ENCODE measurements at regions not wholly inside any gene's neighbourhood (a gene's known extent, or its start where the extent isn't known, plus 50 kb on each side); places are given as distances from the start of the nearest gene placed in this dataset.

- Histone ChIP-seq H3K27ac (no peak overlapping the region), H3K9me3 (no peaks in the 10 kb centered on the region), H3K4me3 (no peak overlapping the region), H3K4me1 (no peaks in the 10 kb centered on the region), H3K36me3 (no peaks in the 10 kb centered on the region), H3K27me3 (no peaks in the 10 kb centered on the region)
- intact Hi-C loops (cut with DNase I) = loop anchor here in 1 of 2 donors (10.0 kb wide), 1 partner anchor 985 kb away; no protein-coding TSS in a partner anchor
- DNase-seq = no peak
- TF ChIP-seq CTCF (IDR thresholded peaks at IDR 0.05) = no peak
- TF ChIP-seq POLR2A (IDR thresholded peaks at IDR 0.05) = no peak
- WGBS (ENCODE audit: insufficient coverage, low coverage, low lambda C conversion rate, missing lambda C conversion rate) = 62% methylated on average over 5 of the region's 9 CpGs
- no peak for ATAC-seq
These were observed 139.5 kb downstream of the TEX29 start for GRCh38 chr13:111459803-111460547.

GRCh38 chr13:111460548-111461444 is 140.4 kb downstream of the TEX29 start:
- intact Hi-C loops (cut with DNase I) = loop anchor here in 1 of 2 donors (10.0 kb wide), 1 partner anchor 984 kb away; no protein-coding TSS in a partner anchor
- TF ChIP-seq CTCF (IDR thresholded peaks at IDR 0.05) = peak; percentile 11 to 47 (median 28)
- no peak for TF ChIP-seq POLR2A (IDR thresholded peaks at IDR 0.05)
- Histone ChIP-seq H3K4me3 (no peak overlapping the region), H3K4me1 (no peaks in the 10 kb centered on the region), H3K27ac (no peak overlapping the region), H3K36me3 (no peaks in the 10 kb centered on the region), H3K9me3 (no peaks in the 10 kb centered on the region), H3K27me3 (no peaks in the 10 kb centered on the region)
- WGBS (ENCODE audit: insufficient coverage, low coverage, low lambda C conversion rate, missing lambda C conversion rate) = 39% methylated on average over 16 of the region's 22 CpGs
- ATAC-seq (peak; percentile 59 to 84 (median 69)), DNase-seq (no peak)

DNA sequence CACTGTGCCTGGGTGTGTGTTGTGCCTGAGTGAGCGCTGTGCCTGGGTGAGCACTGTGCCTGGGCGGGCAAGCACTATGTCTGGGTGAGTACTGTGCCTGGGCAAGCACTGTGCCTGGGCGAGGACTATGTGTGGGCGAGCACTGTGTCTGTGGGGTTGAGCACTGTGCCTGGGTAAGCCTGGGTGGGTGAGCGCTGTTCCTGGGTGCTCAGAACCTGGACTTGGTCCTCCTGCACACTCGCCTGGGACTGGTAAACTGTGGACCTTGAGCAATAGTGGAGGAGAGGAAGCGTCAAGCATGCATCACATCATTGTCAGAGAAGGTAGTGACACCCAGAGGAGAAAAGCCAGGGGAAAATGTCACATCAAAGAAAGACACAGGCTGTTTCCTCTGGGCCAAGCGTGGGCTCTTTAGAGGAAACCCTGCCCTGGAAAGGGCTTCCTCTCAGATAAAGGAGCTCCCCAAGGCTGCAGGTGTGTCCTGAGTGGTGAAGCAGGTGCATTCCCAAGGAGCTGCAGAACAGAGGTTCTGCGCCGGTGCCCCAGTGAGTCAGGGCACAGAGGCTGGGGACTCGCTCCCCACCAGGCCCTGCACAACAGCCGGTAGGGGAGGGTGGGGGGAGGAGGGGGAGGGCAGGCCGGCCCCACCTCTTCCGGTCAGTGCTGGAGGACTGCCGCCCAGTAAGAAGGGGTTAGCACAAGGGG is 141.2 kb downstream of the TEX29 start:
- peak in 1 of 4 donors; percentile 16 for ATAC-seq

More for the DNA sequence above, 141.2 kb downstream of the TEX29 start:
- H3K4me1 ChIP-seq = no peaks in the 10 kb centered on the region
- TF ChIP-seq POLR2A (IDR thresholded peaks at IDR 0.05) (no peak), CTCF (IDR thresholded peaks at IDR 0.05) (no peak)
- no peak for DNase-seq
- H3K4me3 ChIP-seq = no peak overlapping the region
- no peak overlapping the region for H3K27ac ChIP-seq
- H3K9me3 ChIP-seq = no peaks in the 10 kb centered on the region
- H3K27me3 ChIP-seq = no peaks in the 10 kb centered on the region
- WGBS (ENCODE audit: insufficient coverage, low coverage, low lambda C conversion rate, missing lambda C conversion rate) = 29% methylated on average over 9 of the region's 15 CpGs
- intact Hi-C loops (cut with DNase I) = loop anchor here in 1 of 2 donors (10.0 kb wide), 1 partner anchor 983 kb away; no protein-coding TSS in a partner anchor
- no peaks in the 10 kb centered on the region for H3K36me3 ChIP-seq
